KMS-11 (cell line): ENCODE measurements at regions not wholly inside any gene's neighbourhood (a gene's known extent, or its start where the extent isn't known, plus 50 kb on each side); places are given as distances from the start of the nearest gene placed in this dataset.

ENCODE experiments used
- H2AFZ ChIP-seq: fragments of 200-600 bp; sonication (generic); 2 replicates; pipeline ENCODE4 v1.6.1; 2016; ENCODE audit warnings: antibody characterized with exemption, mixed run types, low read depth
- H3K27ac ChIP-seq: fragments of 200-600 bp; sonication (generic); 2 replicates; pipeline ENCODE4 v1.6.1; 2016; ENCODE audit warnings: mild to moderate bottlenecking, mixed run types
- H3K27me3 ChIP-seq: fragments of 200-600 bp; sonication (generic); 2 replicates; pipeline ENCODE4 v1.6.1; 2017; ENCODE audit warnings: mild to moderate bottlenecking, low read depth, mixed run types, moderate library complexity; ENCODE audit not compliant: insufficient read depth
- H3K36me3 ChIP-seq: fragments of 200-600 bp; sonication (generic); 2 replicates; pipeline ENCODE4 v1.6.1; 2017; ENCODE audit warnings: mild to moderate bottlenecking, mixed run types; ENCODE audit not compliant: insufficient read depth
- H3K4me1 ChIP-seq: fragments of 200-600 bp; sonication (generic); 2 replicates; pipeline ENCODE4 v1.6.1; 2016; ENCODE audit warnings: mild to moderate bottlenecking, low read depth, mixed run types; ENCODE audit not compliant: poor library complexity, severe bottlenecking
- H3K4me2 ChIP-seq: fragments of 200-600 bp; sonication (generic); 2 replicates; pipeline ENCODE4 v1.7.0; 2016; ENCODE audit warnings: mild to moderate bottlenecking, mixed run types
- H3K4me3 ChIP-seq: fragments of 200-600 bp; sonication (generic); IDR thresholded peaks from 2 replicates; pipeline ENCODE4 v1.6.1; 2017; ENCODE audit warnings: low read depth, low read length, mixed read lengths; ENCODE audit not compliant: insufficient read depth
- H3K79me2 ChIP-seq: fragments of 200-600 bp; sonication (generic); 2 replicates; pipeline ENCODE4 v1.6.1; 2016; ENCODE audit warnings: low read depth, mixed run types; ENCODE audit not compliant: insufficient read depth
- H3K9ac ChIP-seq: fragments of 200-600 bp; sonication (generic); 2 replicates; pipeline ENCODE4 v1.6.1; 2016; ENCODE audit warnings: mild to moderate bottlenecking, mixed run types
- H4K20me1 ChIP-seq: fragments of 200-600 bp; sonication (generic); 2 replicates; pipeline ENCODE4 v1.6.1; 2016; ENCODE audit warnings: mild to moderate bottlenecking, mixed run types; ENCODE audit not compliant: insufficient read depth
- CTCF ChIP-seq: fragments of 200-600 bp; sonication (generic); conservative IDR thresholded peaks from 2 replicates; pipeline ENCODE4 v1.6.1; 2017; ENCODE audit warnings: low read depth, mild to moderate bottlenecking, antibody characterized with exemption, low read length, moderate library complexity, mixed read lengths

GRCh38 chr12:92304371-92305055, 158.9 kb upstream of the BTG1 start:
- TF ChIP-seq CTCF = no peak
- Histone ChIP-seq H2AFZ (no peak overlapping the region), H3K4me2 (no peak overlapping the region), H3K4me3 (no peak overlapping the region), H4K20me1 (no peaks in the 10 kb centered on the region), H3K36me3 (no peaks in the 10 kb centered on the region), H3K79me2 (no peaks in the 10 kb centered on the region), H3K4me1 (no peaks in the 10 kb centered on the region), H3K27me3 (no peaks in the 10 kb centered on the region), H3K27ac (no peak overlapping the region), H3K9ac (no peak overlapping the region)

- Histone ChIP-seq H3K4me3 (no peak overlapping the region), H3K4me2 (no peak overlapping the region), H3K27ac (no peak overlapping the region), H4K20me1 (no peaks in the 10 kb centered on the region), H3K27me3 (no peaks in the 10 kb centered on the region), H3K9ac (no peak overlapping the region), H3K79me2 (no peaks in the 10 kb centered on the region), H2AFZ (no peak overlapping the region), H3K4me1 (no peaks in the 10 kb centered on the region), H3K36me3 (no peaks in the 10 kb centered on the region)
- TF ChIP-seq CTCF = no peak
These were observed 156.6 kb upstream of the BTG1 start for GRCh38 chr12:92302041-92302829.

- H3K4me3 ChIP-seq = no peak overlapping the region
- no peaks in the 10 kb centered on the region for H3K36me3 ChIP-seq
- no peak overlapping the region for H2AFZ ChIP-seq
- H3K79me2 ChIP-seq = no peaks in the 10 kb centered on the region
- H3K9ac ChIP-seq = no peak overlapping the region
- H3K4me1 ChIP-seq = no peaks in the 10 kb centered on the region
- no peak overlapping the region for H3K27ac ChIP-seq
- no peaks in the 10 kb centered on the region for H3K27me3 ChIP-seq
- no peak for TF ChIP-seq CTCF
- no peak overlapping the region for H3K4me2 ChIP-seq
- H4K20me1 ChIP-seq = no peaks in the 10 kb centered on the region
These were observed 155.7 kb upstream of the BTG1 start for GRCh38 chr12:92301356-92301755.

- TF ChIP-seq CTCF = no peak
- H3K27ac ChIP-seq = no peak overlapping the region
- H3K4me1 ChIP-seq = no peaks in the 10 kb centered on the region
- no peak overlapping the region for H2AFZ ChIP-seq
- H3K79me2 ChIP-seq = no peaks in the 10 kb centered on the region
- no peak overlapping the region for H3K9ac ChIP-seq
- no peaks in the 10 kb centered on the region for H4K20me1 ChIP-seq
- no peaks in the 10 kb centered on the region for H3K27me3 ChIP-seq
- H3K4me3 ChIP-seq = no peak overlapping the region
- no peak overlapping the region for H3K4me2 ChIP-seq
- no peaks in the 10 kb centered on the region for H3K36me3 ChIP-seq
These were observed 155.1 kb upstream of the BTG1 start for GRCh38 chr12:92300777-92301176.
